Brain microvascular endothelial cell (primary cell): ENCODE measurements at regions not wholly inside any gene's neighbourhood (a gene's known extent, or its start where the extent isn't known, plus 50 kb on each side); places are given as distances from the start of the nearest gene placed in this dataset.
A peak's percentile ranks its signal among the peaks of the same experiment; 100 is the strongest.

Experiments used
- DNase-seq: peaks from one replicate; pipeline ENCODE4 v3.0.0-alpha.2; 2020
- H3K27ac ChIP-seq: fragments of 250-450 bp; sonication (Bioruptor Pico); 2 replicates; pipeline ENCODE4 v1.5.1; 2020; ENCODE audit warnings: mild to moderate bottlenecking, moderate library complexity
- H3K27me3 ChIP-seq: fragments of 250-450 bp; sonication (Bioruptor Pico); replicated peaks from 2 replicates; pipeline ENCODE4 v1.5.1; 2020; ENCODE audit warnings: mild to moderate bottlenecking
- H3K36me3 ChIP-seq: fragments of 250-450 bp; sonication (Bioruptor Pico); replicated peaks from 2 replicates; pipeline ENCODE4 v1.5.1; 2020; ENCODE audit warnings: mild to moderate bottlenecking
- H3K4me3 ChIP-seq: 2 replicates; pipeline ENCODE4 v1.5.1; 2011; ENCODE audit warnings: low read depth, mild to moderate bottlenecking, control low read depth, low read length, moderate library complexity
- CTCF ChIP-seq: IDR thresholded peaks from 2 replicates; pipeline ENCODE4 v1.5.1; 2011; ENCODE audit warnings: low read depth, mild to moderate bottlenecking, moderate library complexity, low read length, control low read depth, inconsistent platforms; ENCODE audit errors: missing control alignments
- in situ Hi-C: cut with HindIII; loops from 2 replicates; pipeline ENCODE4 v1.10.0; 2017; ENCODE audit warnings: low sequenced_read_pairs, low pct_ligation_motif_present

- H3K4me3 ChIP-seq, result no peak overlapping the region
- in situ Hi-C loops, result no loop called here
- H3K27ac ChIP-seq, result no peak overlapping the region
- no peak for TF ChIP-seq CTCF
- no peaks in the 10 kb centered on the region for H3K27me3 ChIP-seq
- no peak for DNase-seq
- H3K36me3 ChIP-seq, result no peaks in the 10 kb centered on the region
Observed at GRCh38 chr5:89280103-89281037, 397.4 kb upstream of the MEF2C start.

DNA sequence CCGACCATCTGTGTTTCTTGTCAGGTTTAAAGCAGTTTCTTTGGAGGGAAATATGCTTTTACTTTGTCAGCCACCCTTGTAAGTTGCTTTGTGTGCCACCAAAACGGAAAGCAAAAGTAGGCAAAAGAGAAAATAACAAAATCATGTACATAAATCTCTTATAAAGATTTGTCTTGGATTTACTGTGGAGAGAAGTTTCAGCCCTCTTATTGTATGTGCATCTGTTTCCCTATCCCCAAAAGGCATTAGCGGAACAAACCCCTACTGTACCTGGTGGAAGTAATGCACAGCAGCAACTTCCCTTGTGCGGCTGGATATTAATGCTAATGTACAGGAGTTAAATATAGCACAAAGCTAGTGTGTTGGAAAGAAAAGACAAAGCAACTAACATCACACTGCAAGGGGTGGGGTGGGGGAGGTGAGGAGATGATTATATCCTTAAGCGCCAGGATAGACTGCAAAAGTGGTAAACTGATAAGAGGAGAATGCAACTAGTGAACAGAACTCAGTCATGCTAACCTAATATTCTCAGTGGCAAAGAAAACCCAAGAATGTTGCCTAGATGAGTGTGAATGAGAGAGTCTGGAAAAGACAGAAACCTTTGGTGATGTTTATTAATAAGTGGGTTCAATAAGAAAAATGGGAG is 396.5 kb upstream of the MEF2C start:
- no peak for DNase-seq
- no peaks in the 10 kb centered on the region for H3K27me3 ChIP-seq
- no peak for TF ChIP-seq CTCF
- no peaks in the 10 kb centered on the region for H3K36me3 ChIP-seq
- H3K4me3 ChIP-seq, result no peak overlapping the region
- H3K27ac ChIP-seq, result no peak overlapping the region
- in situ Hi-C loops, result no loop called here

GRCh38 chr5:89277816-89278215 is 394.8 kb upstream of the MEF2C start:
- no peak overlapping the region for H3K27ac ChIP-seq
- H3K4me3 ChIP-seq, result no peak overlapping the region

DNA sequence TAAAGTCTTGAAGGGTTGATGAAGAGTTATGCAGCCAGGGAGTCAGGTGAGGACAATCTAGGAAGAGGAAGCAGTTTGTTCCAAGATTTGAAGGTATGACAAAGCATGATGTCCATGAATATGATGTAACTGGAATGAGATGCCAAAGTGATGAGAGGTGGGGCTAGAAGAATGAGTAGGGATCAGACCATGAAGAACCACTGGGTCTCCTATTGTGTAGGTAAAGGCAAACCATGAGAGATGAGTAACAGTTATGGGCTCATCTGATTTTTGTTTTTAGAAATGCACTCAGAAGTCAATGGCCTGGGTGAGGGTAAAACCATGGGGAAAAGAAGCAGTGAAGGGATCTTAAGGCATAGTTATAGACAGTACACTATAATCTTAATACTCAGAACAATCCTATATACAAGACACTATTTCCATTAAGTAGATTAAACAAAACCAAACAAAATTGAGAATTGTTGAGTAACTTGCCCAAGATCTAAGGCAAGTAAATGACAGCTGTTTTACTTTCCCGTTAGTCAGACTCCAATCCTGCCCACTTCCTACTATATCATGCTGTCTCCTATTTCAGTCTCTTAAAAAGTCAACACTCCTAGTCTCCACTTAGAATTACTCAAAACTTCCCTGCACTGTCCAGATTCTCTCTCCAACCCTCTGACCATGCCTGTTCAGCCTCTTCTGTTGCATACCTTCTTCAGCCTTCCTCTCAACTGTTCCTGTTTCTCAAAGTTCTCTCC is 393.8 kb upstream of the MEF2C start:
- in situ Hi-C loops, result no loop called here
- peak; percentile 32 for DNase-seq
- no peaks in the 10 kb centered on the region for H3K36me3 ChIP-seq
- H3K27ac ChIP-seq, result peak overlapping the region; percentile 51
- no peak for TF ChIP-seq CTCF
- no peaks in the 10 kb centered on the region for H3K27me3 ChIP-seq
- no peak overlapping the region for H3K4me3 ChIP-seq

More at GRCh38 chr5:89277816-89278215, 394.8 kb upstream of the MEF2C start:
- no peaks in the 10 kb centered on the region for H3K36me3 ChIP-seq
- no peaks in the 10 kb centered on the region for H3K27me3 ChIP-seq
- in situ Hi-C loops, result no loop called here
- TF ChIP-seq CTCF, result no peak
- no peak for DNase-seq

DNA sequence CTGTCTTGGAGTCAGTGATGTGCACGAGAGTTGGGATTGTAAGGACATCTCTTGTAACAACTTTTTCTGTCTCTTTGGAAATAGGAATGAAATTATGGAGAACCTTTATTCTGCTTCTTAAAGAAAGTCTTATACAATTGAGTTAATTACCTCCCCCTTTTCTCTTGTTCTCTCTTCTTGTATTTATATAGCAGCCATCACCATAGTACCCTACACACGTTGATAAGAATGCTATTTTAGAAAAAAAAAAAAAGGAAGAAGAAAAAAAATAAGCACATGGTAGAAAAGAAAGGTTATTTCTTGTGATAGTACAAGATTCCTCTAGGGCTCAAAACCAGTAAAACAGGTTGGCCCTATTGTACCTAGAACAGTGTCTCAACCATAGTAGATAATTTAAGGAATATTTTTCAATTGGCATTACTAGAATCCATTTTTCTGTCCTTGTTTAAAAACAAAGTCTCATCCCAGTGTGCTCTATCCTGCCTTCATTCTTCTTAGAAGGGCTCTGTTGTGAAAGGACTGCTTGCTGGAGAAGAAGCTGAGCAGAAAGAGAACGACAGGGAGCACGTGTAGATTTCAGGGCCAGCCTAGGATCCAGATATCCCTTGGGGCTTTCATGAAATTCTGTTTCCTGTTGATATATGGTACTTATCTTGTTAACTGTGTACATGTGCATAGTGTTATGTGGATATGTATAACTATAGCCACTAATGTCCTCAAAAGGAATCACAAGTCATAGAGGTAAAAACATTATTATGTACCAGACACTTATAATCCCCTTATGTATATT is 392.3 kb upstream of the MEF2C start:
- no peak overlapping the region for H3K4me3 ChIP-seq
- H3K27ac ChIP-seq, result no peak overlapping the region
- no peaks in the 10 kb centered on the region for H3K36me3 ChIP-seq
- no peaks in the 10 kb centered on the region for H3K27me3 ChIP-seq
- no peak for TF ChIP-seq CTCF
- in situ Hi-C loops, result no loop called here
- DNase-seq, result no peak
